ENCODE measurements at regions not wholly inside any gene's neighbourhood (a gene's known extent, or its start where the extent isn't known, plus 50 kb on each side); places are given as distances from the start of the nearest gene placed in this dataset.

DNA sequence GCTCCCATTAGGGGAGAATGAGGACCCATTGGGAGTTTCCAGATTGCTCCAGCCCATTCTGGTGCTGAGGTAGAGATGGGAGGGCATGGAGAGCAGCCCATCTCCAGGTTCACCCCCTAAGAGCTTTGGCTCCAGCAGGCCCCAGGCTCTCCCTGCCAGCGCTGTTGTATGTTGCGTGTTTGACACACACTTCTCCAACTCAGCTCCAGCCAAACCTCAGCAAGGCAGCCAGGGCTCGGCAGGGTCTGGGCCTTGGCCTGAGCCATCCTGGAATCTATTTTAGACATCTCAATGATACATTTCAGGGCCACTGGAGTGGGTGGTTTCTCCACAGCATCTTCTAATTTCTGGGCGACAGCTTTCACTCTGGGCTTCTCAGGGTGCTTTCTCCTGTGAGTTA lies 117.0 kb downstream of the NAV1 start:
- Histone ChIP-seq H3K27ac (peak overlapping the region in 5 of 12 donors; percentile 3 to 45 (median 18)), H3K27me3 (no peaks in the 10 kb centered on the region), H3K9me3 (no peaks in the 10 kb centered on the region), H3K4me1 (peaks cover 4 to 91% (median 60%) of the 10 kb centered on the region in 12 donors), H3K36me3 (peaks cover 0 to 20% (median 0%) of the 10 kb centered on the region in 9 donors), H3K4me3 (no peak overlapping the region)
- intact Hi-C loops (cut with DNase I) = no loop called here
- ATAC-seq = peak in 3 of 4 donors; percentile 38 to 68 (median 46)
- WGBS, 4 donors = 40 to 59% (median 47%) methylated on average over 4 of the region's 4 CpGs
- TF ChIP-seq POLR2A (IDR thresholded peaks at IDR 0.05) (no peak), CTCF (IDR thresholded peaks at IDR 0.05) (no peak)
- DNase-seq = peak in 3 of 5 donors; percentile 23 to 67 (median 56)

- H3K27ac ChIP-seq = peak overlapping the region in 2 of 12 donors; percentile 18 to 45
Measured at GRCh38 chr1:201656311-201657032, 117.5 kb downstream of the NAV1 start.

GRCh38 chr1:201659572-201659971 lies 120.6 kb downstream of the NAV1 start:
- intact Hi-C loops (cut with DNase I) = no loop called here
- peaks cover 0 to 15% (median 0%) of the 10 kb centered on the region in 9 donors for H3K36me3 ChIP-seq
- H3K27me3 ChIP-seq = no peaks in the 10 kb centered on the region
- DNase-seq (no peak), ATAC-seq (no peak)
- no peak overlapping the region for H3K27ac ChIP-seq
- TF ChIP-seq CTCF (IDR thresholded peaks at IDR 0.05) (no peak), POLR2A (IDR thresholded peaks at IDR 0.05) (no peak)
- H3K9me3 ChIP-seq = no peaks in the 10 kb centered on the region
- H3K4me3 ChIP-seq = no peak overlapping the region
- peaks cover 4 to 83% (median 60%) of the 10 kb centered on the region in 12 donors for H3K4me1 ChIP-seq
- 77 to 94% (median 87%) methylated on average over 3 of the region's 3 CpGs for WGBS, 4 donors

More at GRCh38 chr1:201656311-201657032, 117.5 kb downstream of the NAV1 start:
- H3K36me3 ChIP-seq = peaks cover 0 to 20% (median 0%) of the 10 kb centered on the region in 9 donors
- DNase-seq (peak in 2 of 5 donors; percentile 46 to 69), ATAC-seq (peak in 1 of 4 donors; percentile 6)
- H3K9me3 ChIP-seq = no peaks in the 10 kb centered on the region
- WGBS, 4 donors = 52 to 61% (median 57%) methylated on average over 8 of the region's 8 CpGs
- intact Hi-C loops (cut with DNase I) = no loop called here
- H3K4me1 ChIP-seq = peaks cover 4 to 91% (median 57%) of the 10 kb centered on the region in 12 donors
- no peaks in the 10 kb centered on the region for H3K27me3 ChIP-seq
- TF ChIP-seq POLR2A (IDR thresholded peaks at IDR 0.05) (no peak), CTCF (IDR thresholded peaks at IDR 0.05) (no peak)
- H3K4me3 ChIP-seq = no peak overlapping the region

DNA sequence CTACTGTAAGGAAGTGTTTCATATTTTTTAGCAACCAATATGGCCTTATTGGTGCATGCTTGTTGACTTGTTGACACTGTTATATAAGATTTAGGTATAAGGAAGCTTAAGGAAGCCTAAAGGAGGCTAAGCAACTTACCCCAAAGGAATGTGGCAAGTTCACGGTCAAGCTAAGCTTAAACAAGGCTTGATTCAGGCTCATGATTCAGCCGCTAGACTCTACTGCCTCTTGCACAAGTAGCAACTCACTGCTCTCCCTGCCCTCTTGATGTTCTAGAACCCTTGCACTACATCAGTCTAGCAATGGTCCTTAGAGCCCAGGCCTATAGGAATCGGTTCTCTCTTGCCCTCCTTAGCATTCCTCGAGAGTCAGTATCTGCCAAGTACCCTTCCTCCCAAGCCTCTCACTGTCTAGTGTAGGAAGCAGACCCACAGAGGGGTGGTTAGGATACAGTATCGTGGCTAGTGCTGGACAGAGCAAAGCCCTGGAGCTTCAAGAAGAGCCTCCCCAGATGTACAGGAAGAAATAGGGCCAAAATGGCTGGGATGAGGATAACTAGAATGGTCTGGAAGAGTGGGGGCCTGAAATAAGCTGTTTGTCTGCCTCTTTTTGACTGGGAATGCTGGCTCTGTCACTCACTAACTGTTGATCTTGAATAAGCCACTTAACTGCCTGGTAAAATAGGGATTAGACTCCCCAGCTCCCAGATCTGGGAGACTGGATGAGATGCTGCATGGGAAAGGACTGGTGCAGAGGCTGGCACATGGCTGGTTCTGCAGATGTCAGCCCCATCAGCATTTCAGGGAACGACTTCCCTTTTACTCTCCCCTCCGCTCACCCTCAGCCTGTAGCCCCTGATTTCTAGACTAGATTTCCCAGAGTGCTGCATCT lies 122.2 kb downstream of the NAV1 start:
- H3K36me3 ChIP-seq = peaks cover 0 to 15% (median 0%) of the 10 kb centered on the region in 9 donors
- intact Hi-C loops (cut with DNase I) = no loop called here
- no peak for TF ChIP-seq CTCF (IDR thresholded peaks at IDR 0.05)
- no peak for TF ChIP-seq POLR2A (IDR thresholded peaks at IDR 0.05)
- H3K9me3 ChIP-seq = no peaks in the 10 kb centered on the region
- WGBS, 4 donors = 78 to 91% (median 86%) methylated on average over 7 of the region's 7 CpGs
- no peak overlapping the region for H3K4me3 ChIP-seq
- ATAC-seq = no peak
- H3K27me3 ChIP-seq = no peaks in the 10 kb centered on the region
- H3K27ac ChIP-seq = no peak overlapping the region
- DNase-seq = no peak
- peaks cover 0 to 77% (median 50%) of the 10 kb centered on the region in 12 donors for H3K4me1 ChIP-seq
